Lower leg skin (tissue), 3 donors: ENCODE measurements at regions not wholly inside any gene's neighbourhood (a gene's known extent, or its start where the extent isn't known, plus 50 kb on each side); places are given as distances from the start of the nearest gene placed in this dataset.

Experiments
- CTCF ChIP-seq, 3 donors: fragments of 450-650 bp; IDR thresholded peaks; one replicate each; pipeline ENCODE4 v1.5.1; 2016; ENCODE audit warnings: antibody characterized with exemption in 3 of 3, mild to moderate bottlenecking in 3 of 3, moderate library complexity in 2 of 3
- POLR2A ChIP-seq, 2 donors: fragments of 450-650 bp; IDR thresholded peaks; one replicate each; pipeline ENCODE4 v1.6.1; 2016 to 2017; ENCODE audit warnings: antibody characterized with exemption in 2 of 2, mild to moderate bottlenecking in 1 of 2, moderate library complexity in 1 of 2

GRCh38 chr2:206881708-206882410 is 57.5 kb upstream of the CPO start:
- no peak for TF ChIP-seq CTCF (IDR thresholded peaks at IDR 0.05)
- no peak for TF ChIP-seq POLR2A (IDR thresholded peaks at IDR 0.05)
